GM19468 (cell line): ENCODE measurements at regions not wholly inside any gene's neighbourhood (a gene's known extent, or its start where the extent isn't known, plus 50 kb on each side); places are given as distances from the start of the nearest gene placed in this dataset.

Experiments used
- ATAC-seq: cut with Tn5 transposase; IDR thresholded peaks from one replicate; pipeline ENCODE4 v1.9.1; 2021; ENCODE audit warnings: mild to moderate bottlenecking, moderate library complexity, moderate number of reproducible peaks; ENCODE audit not compliant: unreplicated experiment; ENCODE audit errors: extremely low read depth

DNA sequence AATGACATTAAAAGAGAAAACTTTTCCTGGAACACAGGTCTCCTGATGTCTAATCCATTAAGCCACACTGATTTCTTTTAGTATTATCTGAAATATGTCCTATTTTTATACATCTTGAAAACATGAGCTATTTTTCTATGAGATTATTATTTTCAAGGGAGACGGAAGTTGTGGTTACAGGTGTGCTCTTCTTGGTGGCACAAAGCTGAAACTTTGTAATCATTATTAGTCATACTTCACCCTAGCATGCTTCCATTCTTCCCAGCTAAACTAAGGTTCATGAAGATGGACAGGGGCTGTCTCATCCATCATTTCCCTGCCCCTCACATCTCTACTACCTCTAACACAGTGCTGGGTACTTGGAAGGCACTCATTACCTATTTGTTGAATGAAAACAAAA lies 85.6 kb upstream of the POU1F1 start:
- ATAC-seq: no peak

DNA sequence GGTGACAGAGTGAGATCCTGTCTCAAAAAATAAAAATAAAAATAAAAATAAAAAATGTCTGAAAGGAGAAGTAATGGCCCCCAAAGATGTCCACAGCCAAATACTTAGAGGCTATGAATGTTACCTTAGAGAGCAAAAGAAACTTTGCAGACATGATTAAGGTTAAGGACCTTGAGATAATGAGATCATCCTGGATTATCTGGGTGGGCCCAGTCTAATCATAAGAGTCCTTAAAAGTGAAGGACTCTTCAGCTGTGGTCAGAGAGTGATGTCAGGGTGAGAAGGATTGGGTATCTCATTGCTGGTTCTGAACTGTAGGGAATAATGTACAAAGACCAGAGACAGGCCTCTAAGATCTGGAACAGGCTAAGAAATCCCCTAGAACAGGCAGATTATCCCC lies 84.9 kb upstream of the POU1F1 start:
- ATAC-seq: no peak

DNA sequence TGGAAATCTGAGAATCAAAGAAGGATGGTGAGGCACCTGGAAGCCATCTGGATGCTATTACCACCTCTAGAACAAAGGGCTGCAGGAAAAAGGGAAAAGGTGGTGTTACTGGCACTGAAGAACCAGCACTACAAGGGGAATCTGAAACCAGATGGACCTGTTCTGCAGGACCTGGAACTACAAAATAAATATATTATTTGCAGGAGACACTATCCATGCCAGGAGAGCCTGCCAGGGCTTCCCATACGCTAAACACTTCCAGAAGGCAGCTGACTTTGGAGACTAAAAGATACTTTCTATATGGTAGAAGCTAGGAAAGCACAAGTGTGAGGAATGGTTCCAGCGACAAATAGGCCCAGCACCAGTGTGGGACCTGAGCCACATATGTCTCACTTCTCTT lies 83.4 kb upstream of the POU1F1 start:
- ATAC-seq: no peak

DNA sequence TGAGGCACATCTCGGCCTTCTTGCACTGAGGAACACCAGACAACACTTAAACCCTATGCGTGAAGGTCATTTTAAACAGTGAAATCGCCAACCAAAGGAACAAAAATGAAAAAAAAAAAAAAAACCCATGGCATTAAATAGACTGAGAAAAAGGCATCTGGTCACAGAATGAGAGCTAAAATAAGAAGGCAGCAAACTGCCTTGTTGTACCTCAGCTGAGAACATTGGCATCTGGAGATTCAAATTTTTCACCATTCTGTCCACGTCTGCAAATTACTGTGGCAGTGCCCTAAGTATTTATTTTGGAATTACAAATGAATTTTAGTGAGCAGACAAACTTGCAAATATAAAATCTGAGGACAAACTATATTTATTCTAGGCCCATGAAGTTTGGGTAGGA lies 82.6 kb upstream of the POU1F1 start:
- ATAC-seq: no peak

DNA sequence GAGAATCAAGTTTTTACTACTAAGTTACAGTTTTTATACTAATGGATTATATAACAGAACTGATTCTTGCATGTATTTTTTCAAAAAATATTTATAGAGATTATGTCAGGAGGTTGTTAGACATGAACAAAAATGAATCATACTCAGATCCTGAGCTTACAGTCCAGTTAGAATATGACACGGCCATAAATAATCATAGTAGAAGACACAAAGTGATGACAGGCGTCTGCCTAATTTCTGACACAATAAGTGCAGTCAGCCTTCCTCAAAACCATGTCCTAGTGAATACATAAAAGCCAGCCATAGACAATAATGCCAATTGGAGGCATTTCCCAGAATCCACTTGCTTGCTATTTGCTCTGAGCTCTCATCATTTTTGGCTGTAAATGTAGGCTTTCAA lies 81.7 kb upstream of the POU1F1 start:
- ATAC-seq: no peak

DNA sequence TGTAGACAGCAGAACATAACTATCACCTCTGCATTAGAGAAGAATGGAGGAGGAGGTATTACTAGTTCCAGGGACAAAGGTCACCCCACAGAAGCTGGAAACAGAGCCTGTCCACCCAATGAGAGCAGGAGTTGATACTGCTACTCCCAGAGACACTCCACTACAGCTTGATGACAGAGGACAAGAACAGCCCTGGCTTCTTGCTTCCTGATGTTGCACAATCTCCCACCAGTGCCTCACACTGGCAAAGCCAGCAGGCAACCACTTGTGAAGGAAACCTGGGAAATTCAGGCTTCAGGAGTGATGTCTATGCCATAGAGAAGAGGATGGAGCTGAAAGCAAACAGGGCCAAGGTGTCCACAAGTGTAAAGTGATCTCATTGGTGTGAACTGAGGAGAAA lies 78.0 kb upstream of the POU1F1 start:
- ATAC-seq: no peak

DNA sequence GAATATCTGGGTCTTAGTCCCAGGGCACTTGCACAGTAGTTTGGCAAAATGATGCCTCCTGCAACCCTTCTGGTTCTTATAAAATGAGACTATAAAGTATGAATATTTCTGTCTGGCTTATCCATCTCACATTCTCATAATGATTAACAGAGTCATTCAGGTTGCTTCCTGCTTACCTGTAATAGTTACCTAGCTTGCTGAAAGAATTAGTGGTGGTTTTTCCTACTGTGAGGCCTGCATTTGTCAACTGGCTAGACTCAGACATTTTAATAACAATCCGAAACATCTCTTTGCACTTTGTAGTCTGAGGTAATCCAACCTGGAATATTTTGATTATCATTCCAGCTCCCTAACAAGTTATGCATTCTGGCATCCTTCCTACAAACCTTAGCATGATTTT lies 75.6 kb upstream of the POU1F1 start:
- ATAC-seq: no peak

DNA sequence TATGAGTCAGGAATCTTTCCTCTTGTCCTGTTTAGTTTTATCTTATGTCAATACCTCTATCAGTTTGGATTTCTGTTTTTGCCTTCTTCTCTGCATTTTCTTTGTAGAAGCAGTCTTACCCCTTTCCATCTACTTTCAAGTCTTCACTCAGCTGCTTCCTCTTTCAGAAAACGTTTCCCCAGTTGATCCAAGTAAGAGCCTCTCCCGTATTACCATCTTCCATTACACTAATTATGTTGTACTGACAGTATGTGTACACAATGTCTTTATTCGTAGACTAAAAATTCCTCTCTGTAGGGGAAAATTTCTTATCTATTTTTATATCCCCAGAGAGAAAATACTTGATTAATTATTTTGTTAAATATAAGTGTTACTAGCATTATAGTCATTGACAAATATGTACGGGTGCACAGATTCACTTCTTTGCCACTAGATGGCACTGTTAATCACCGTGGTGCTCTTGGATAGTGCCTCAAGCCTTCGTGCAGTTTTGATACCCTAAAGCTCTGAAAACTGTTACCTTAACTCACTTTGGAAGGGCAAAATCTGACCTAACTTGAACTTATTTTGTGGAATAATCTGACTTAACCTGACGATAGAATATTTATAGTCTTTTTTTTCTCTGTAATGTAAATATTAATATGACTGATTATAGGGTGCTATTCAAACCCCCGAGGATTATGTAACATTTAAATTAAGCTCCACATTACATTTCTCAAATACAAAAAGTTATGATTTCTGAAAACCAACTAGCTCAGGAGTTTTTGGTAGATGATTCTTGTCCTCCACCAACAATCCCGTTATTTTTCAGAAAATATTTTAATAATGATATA lies 74.2 kb upstream of the POU1F1 start:
- ATAC-seq: peak; percentile 97

DNA sequence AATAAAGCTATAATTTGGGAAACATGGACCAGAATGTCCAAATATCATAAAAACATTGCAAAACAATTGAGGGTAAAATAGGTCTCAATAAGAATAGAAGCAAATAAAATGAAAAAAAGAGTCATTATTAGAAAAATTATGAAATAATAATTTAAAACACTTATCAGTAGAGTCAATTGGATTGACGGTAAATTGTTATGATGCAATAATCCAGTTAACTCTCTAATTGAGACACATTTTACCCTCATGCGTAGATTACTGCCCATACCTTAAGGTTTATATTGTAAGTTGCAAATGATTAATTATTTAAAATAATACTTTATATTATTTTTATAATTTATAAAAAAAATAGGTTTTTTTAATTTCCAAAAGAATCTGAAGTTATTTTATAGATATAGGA lies 73.4 kb upstream of the POU1F1 start:
- ATAC-seq: no peak

DNA sequence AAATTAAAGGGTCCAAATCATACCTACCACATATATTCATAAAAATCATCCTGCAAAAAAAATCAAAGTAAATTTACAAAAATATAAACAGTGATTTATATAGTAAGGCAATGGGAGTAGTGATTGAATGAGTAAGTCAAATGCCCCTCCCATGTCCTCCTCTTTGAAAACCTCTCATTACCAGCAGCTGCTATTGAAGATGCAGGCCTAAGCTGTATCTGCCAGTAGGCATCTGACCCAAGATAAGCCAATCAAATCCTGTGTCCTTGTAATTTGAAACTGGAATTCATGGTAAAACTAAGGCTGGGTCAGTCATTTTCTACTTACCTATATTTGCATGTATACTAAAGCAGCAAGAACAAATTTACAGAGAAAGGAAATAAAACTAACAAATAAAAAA lies 60.4 kb upstream of the POU1F1 start:
- ATAC-seq: no peak

DNA sequence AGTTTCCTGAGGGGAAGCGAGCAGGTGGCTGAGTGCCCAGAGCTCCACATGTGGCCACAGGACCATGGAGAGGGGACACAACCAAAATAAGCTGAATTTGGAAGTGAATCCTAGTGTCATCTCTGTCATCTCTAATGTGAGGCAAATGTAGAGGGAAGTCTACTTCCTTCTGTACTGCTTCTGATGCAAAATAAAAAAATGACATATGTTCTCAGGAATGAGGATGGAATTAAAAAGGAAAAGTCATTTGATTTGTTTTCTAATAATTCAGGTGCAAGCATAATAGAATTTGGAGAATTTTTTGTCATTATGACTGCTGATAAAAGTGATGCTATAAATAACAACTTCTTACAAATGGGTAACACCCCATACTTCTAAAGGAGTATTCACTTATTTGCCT lies 59.5 kb upstream of the POU1F1 start:
- ATAC-seq: no peak

DNA sequence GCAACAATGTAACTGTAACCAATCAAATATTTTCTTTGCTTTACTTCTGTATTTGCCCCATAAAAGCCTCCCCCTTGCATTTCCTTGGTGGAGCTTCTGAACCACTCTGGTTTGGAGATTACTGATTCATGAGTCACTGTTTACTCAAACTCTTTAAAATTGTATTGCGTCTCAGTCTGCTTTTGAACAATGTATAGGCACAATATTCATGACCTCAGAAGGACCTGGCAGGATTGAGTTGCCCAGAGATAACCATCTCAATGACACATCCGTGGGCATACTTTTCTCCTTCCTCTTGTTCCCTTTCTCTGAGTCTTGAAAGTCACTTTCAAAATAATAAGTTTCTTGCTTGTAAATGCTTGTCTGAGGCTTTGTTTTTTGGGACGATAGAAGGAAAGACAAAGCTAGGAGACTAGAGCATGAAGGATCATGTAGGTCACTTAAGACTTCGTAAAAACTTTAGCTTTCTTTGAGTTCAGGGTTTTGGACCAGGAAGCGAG lies 57.1 kb upstream of the POU1F1 start:
- ATAC-seq: no peak

DNA sequence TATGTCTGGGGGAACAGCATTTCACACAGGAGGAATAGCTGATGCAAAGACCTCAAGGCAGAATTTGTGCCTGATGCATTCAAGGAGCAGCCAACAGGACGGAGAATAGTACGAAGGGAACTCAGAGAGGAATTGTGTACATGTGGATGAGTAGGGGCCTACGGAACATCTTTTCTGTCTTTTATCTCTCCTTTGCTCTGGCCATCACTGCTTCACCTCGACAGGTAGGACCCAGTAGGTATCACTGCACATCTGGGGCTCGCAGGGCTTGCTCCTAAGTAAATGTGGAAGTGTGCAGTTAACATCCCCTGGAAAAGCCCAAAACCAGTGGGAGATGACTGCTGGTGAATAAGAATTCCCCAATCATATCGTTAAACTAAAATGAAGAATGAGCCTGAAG lies 56.4 kb upstream of the POU1F1 start:
- ATAC-seq: no peak

DNA sequence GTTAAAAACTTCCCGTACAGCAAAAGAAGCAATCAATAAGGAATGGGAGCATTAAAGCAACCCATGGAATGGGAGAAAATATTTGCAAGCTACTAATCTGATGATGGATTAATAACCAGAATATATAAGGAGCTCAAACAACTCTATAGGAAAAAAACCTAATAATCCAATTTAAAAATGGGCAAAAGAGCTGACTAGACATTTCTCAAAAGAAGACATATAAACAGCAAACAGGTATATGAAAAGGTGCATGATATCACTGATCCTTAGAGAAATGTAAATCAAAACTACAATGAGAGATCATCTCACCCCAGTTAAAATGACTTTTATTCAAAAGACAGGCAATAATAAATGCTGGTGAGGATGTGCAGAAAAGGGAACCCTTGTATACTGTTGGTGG lies 52.7 kb upstream of the POU1F1 start:
- ATAC-seq: no peak
